ENCODE measurements at regions not wholly inside any gene's neighbourhood (a gene's known extent, or its start where the extent isn't known, plus 50 kb on each side); places are given as distances from the start of the nearest gene placed in this dataset.
"Not testable (repeated sequence)": the region's sequence is repeated elsewhere in the genome, so short reads cannot be mapped to it uniquely, and the experiment has no call there.

GRCh38 chr12:31807773-31808097 is 78.9 kb upstream of the AMN1 start:
- Mint-ChIP-seq H3K4me1 (peaks cover 45 to 60% (median 56%) of the 10 kb centered on the region in 3 donors), H3K27ac (peak overlapping the region; percentile 84 to 97), H3K4me3 (peak overlapping the region in 1 of 3 donors; percentile 73), H3K9me3 (no peaks in the 10 kb centered on the region), H3K27me3 (no peaks in the 10 kb centered on the region), H3K36me3 (no peaks in the 10 kb centered on the region)
- H3K9me3 ChIP-seq, result no peaks in the 10 kb centered on the region
- H3K27me3 ChIP-seq (replicated peaks in 1 of 2; ENCODE audit: control insufficient read depth in 2 of 2, extremely low read depth in 1 of 2, insufficient read depth in 2 of 2, low read length in 1 of 2), result no peaks in the 10 kb centered on the region
- ChIA-PET CTCF (no interaction called here), POLR2A (no interaction called here)
- no peak overlapping the region for H3K27ac ChIP-seq (ENCODE audit: low read length)
- ATAC-seq (replicated peaks in 1 of 4) (peak in 2 of 4 experiments; percentile 36 to 42), DNase-seq (no peak)
- WGBS (ENCODE audit: insufficient coverage), result no CpG with 5 or more reads among the region's 1 CpG
- H3K4me1 ChIP-seq (ENCODE audit: control insufficient read depth in 1 of 2, extremely low read depth in 1 of 2, insufficient read depth in 2 of 2, low read length in 2 of 2), result peaks cover 8 to 32% of the 10 kb centered on the region in 2 experiments
- no peak overlapping the region for H3K4me3 ChIP-seq (ENCODE audit: control insufficient read depth in 1 of 2, extremely low read depth in 1 of 2, low read length in 1 of 2)
- H3K36me3 ChIP-seq (ENCODE audit: control insufficient read depth in 2 of 2, extremely low read depth in 1 of 2, insufficient read depth in 1 of 2, low read length in 1 of 2), result no peaks in the 10 kb centered on the region

GRCh38 chr12:31807081-31807772 is 78.4 kb upstream of the AMN1 start:
- 67% methylated on average over 6 of the region's 12 CpGs for WGBS (ENCODE audit: insufficient coverage)
- DNase-seq (peak in 5 of 35 experiments; percentile 4 to 38 (median 19)), ATAC-seq (replicated peaks in 1 of 4) (peak in 3 of 4 experiments; percentile 52 to 63 (median 58))
- H3K4me3 Mint-ChIP-seq, result peak overlapping the region; percentile 49 to 73 (median 65)
- H3K4me1 ChIP-seq (ENCODE audit: control insufficient read depth in 1 of 2, extremely low read depth in 1 of 2, insufficient read depth in 2 of 2, low read length in 2 of 2), result peaks cover 9 to 36% of the 10 kb centered on the region in 2 experiments
- peaks cover 46 to 65% (median 56%) of the 10 kb centered on the region in 3 donors for H3K4me1 Mint-ChIP-seq
- H3K4me3 ChIP-seq (ENCODE audit: control insufficient read depth in 1 of 2, extremely low read depth in 1 of 2, low read length in 1 of 2); H3K9me3 ChIP-seq; POLR2A ChIA-PET; H3K27me3 Mint-ChIP-seq; H3K9me3 Mint-ChIP-seq; H3K36me3 ChIP-seq (ENCODE audit: control insufficient read depth in 2 of 2, extremely low read depth in 1 of 2, insufficient read depth in 1 of 2, low read length in 1 of 2); H3K27me3 ChIP-seq (replicated peaks in 1 of 2; ENCODE audit: control insufficient read depth in 2 of 2, extremely low read depth in 1 of 2, insufficient read depth in 2 of 2, low read length in 1 of 2); CTCF ChIA-PET; H3K36me3 Mint-ChIP-seq: not testable (repeated sequence)
- peak overlapping the region; percentile 84 to 97 for H3K27ac Mint-ChIP-seq
- H3K27ac ChIP-seq (ENCODE audit: low read length), result peak overlapping the region; percentile 63

DNA sequence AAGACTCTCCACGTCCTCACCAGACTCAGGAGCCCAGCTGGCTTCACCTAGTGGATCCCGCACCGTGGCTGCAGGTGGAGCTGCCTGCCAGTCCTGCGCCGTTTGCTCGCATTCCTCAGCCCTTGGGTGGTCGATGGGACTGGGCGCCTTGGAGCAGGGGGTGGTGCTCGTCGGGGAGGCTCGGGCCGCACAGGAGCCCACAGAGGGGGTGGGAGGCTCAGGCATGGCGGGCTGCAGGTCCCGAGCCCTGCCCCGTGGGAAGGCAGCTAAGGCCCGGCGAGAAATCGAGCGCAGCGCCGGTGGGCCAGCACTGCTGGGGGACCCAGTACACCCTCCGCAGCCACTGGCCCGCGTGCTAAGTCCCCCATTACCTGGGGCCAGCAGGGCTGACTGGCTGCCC is 76.9 kb upstream of the AMN1 start:
- H3K4me3 Mint-ChIP-seq, result peak overlapping the region in 1 of 3 donors; percentile 88
- H3K27me3 ChIP-seq (replicated peaks in 1 of 2; ENCODE audit: control insufficient read depth in 2 of 2, extremely low read depth in 1 of 2, insufficient read depth in 2 of 2, low read length in 1 of 2); H3K36me3 ChIP-seq (ENCODE audit: control insufficient read depth in 2 of 2, extremely low read depth in 1 of 2, insufficient read depth in 1 of 2, low read length in 1 of 2); DNase-seq; H3K27ac ChIP-seq (ENCODE audit: low read length); H3K27me3 Mint-ChIP-seq; H3K4me3 ChIP-seq (ENCODE audit: control insufficient read depth in 1 of 2, extremely low read depth in 1 of 2, low read length in 1 of 2); H3K9me3 Mint-ChIP-seq; H3K36me3 Mint-ChIP-seq; POLR2A ChIA-PET; ATAC-seq (replicated peaks in 1 of 4); CTCF ChIA-PET; H3K9me3 ChIP-seq: not testable (repeated sequence)
- 97% methylated on average over 6 of the region's 24 CpGs for WGBS (ENCODE audit: insufficient coverage)
- peaks cover 48 to 62% (median 55%) of the 10 kb centered on the region in 3 donors for H3K4me1 Mint-ChIP-seq
- peak overlapping the region in 1 of 2 donors; percentile 39 for H3K27ac Mint-ChIP-seq
- H3K4me1 ChIP-seq (ENCODE audit: control insufficient read depth in 1 of 2, extremely low read depth in 1 of 2, insufficient read depth in 2 of 2, low read length in 2 of 2), result peaks cover 9 to 29% of the 10 kb centered on the region in 2 experiments

DNA sequence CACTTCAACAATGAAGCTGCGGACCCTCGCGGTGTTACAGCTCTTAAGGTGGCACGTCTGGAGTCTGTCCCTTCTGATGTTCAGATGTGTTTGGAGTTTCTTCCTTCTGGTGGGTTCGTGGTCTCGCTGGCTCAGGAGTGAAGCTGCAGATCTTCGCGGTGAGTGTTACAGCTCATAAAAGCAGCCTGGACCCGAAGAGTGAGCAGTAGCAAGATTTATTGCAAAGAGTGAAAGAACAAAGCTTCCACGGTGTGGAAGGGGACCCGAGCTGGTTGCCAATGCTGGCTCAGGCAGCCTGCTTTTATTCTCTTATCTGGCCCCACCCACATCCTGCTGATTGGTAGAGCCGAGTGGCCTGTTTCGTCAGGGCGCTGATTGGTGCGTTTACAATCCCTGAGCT is 75.9 kb upstream of the AMN1 start:
- peak in 1 of 35 experiments; percentile 37 for DNase-seq
- H3K9me3 Mint-ChIP-seq; H3K27me3 Mint-ChIP-seq; H3K36me3 ChIP-seq (ENCODE audit: control insufficient read depth in 2 of 2, extremely low read depth in 1 of 2, insufficient read depth in 1 of 2, low read length in 1 of 2); H3K36me3 Mint-ChIP-seq; ATAC-seq (replicated peaks in 1 of 4); H3K9me3 ChIP-seq; H3K27me3 ChIP-seq (replicated peaks in 1 of 2; ENCODE audit: control insufficient read depth in 2 of 2, extremely low read depth in 1 of 2, insufficient read depth in 2 of 2, low read length in 1 of 2): not testable (repeated sequence)
- H3K4me3 ChIP-seq (ENCODE audit: control insufficient read depth in 1 of 2, extremely low read depth in 1 of 2, low read length in 1 of 2), result peak overlapping the region; percentile 47 to 48
- CTCF ChIA-PET, result interaction anchor here in 1 of 2 donors (0.6 to 1.1 kb wide), 2 partner anchors 110 to 122 kb away, joined by 3 to 6 read pairs; no protein-coding TSS in a partner anchor
- H3K27ac ChIP-seq (ENCODE audit: low read length), result peak overlapping the region; percentile 58
- no CpG with 5 or more reads among the region's 15 CpGs for WGBS (ENCODE audit: insufficient coverage)
- H3K4me1 ChIP-seq (ENCODE audit: control insufficient read depth in 1 of 2, extremely low read depth in 1 of 2, insufficient read depth in 2 of 2, low read length in 2 of 2), result peaks cover 9 to 29% of the 10 kb centered on the region in 2 experiments
- Mint-ChIP-seq H3K4me3 (peak overlapping the region; percentile 85 to 89 (median 88)), H3K27ac (peak overlapping the region; percentile 92 to 96), H3K4me1 (peaks cover 50 to 69% (median 60%) of the 10 kb centered on the region in 3 donors)
- POLR2A ChIA-PET, result interaction anchor here (0.6 to 0.7 kb wide), 2 partner anchors 68 to 626 kb away, joined by 3 to 5 read pairs; no protein-coding TSS in a partner anchor

- Histone ChIP-seq H3K9me3 (no peaks in the 10 kb centered on the region), H3K27me3 (replicated peaks in 1 of 2; ENCODE audit: control insufficient read depth in 2 of 2, extremely low read depth in 1 of 2, insufficient read depth in 2 of 2, low read length in 1 of 2) (no peaks in the 10 kb centered on the region), H3K27ac (ENCODE audit: low read length) (peak overlapping the region; percentile 58), H3K4me3 (ENCODE audit: control insufficient read depth in 1 of 2, extremely low read depth in 1 of 2, low read length in 1 of 2) (peak overlapping the region in 1 of 2 donors; percentile 48), H3K4me1 (ENCODE audit: control insufficient read depth in 1 of 2, extremely low read depth in 1 of 2, insufficient read depth in 2 of 2, low read length in 2 of 2) (peaks cover 9 to 29% of the 10 kb centered on the region in 2 experiments), H3K36me3 (ENCODE audit: control insufficient read depth in 2 of 2, extremely low read depth in 1 of 2, insufficient read depth in 1 of 2, low read length in 1 of 2) (no peaks in the 10 kb centered on the region)
- ATAC-seq (replicated peaks in 1 of 4), result peak; percentile 23 to 47 (median 41)
- CTCF ChIA-PET, result interaction anchor here in 1 of 2 donors (0.6 to 1.1 kb wide), 2 partner anchors 111 to 122 kb away, joined by 3 to 6 read pairs; no protein-coding TSS in a partner anchor
- DNase-seq, result no peak
- Mint-ChIP-seq H3K4me1 (peaks cover 48 to 66% (median 58%) of the 10 kb centered on the region in 3 donors), H3K27me3 (no peaks in the 10 kb centered on the region), H3K27ac (peak overlapping the region; percentile 92 to 96), H3K4me3 (peak overlapping the region; percentile 85 to 89 (median 88)), H3K36me3 (no peaks in the 10 kb centered on the region), H3K9me3 (no peaks in the 10 kb centered on the region)
- 40% methylated on average over 1 of the region's 1 CpG for WGBS (ENCODE audit: insufficient coverage)
- POLR2A ChIA-PET, result interaction anchor here (0.6 to 0.7 kb wide), 2 partner anchors 67 to 627 kb away, joined by 3 to 5 read pairs; no protein-coding TSS in a partner anchor
Measured at GRCh38 chr12:31804185-31804504, 75.3 kb upstream of the AMN1 start.

DNA sequence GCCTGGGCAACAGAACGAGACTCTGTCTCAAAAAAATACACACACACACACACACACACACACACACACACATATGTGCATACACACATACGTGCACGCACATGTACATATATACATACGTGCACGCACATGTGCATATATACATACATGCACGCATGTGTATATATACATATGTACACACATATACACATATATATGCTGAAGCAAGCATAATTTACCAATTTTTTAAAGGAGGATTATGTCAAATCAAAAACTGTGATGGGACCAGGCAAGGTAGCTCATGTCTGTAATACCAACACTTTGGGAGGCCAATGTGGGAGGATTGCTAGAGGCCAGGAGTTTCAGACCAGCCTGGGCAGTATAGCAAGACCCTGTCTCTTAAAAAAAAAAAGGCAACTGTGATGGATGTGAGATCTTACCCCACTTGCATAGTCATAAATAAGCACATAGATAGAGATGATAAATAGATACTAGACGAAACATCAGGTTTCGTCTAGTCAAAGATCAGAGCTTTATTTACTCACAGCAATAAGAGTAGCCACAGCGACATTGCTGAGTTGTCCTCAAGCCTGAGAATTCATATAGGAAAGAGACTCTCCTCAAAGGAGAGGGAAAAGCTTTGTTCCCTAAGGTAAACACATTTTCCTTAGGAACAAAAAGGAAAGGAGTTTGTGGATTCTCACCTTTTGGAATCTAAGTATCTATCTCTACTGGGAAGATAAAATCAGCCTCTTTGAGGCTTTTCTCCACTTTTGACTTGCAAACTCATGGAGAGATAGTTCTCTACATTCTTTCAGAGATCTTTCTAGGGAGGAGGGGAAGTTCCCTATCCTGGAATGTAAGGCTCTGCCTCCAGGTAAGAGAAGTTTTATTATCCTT is 74.7 kb upstream of the AMN1 start:
- ChIA-PET CTCF (interaction anchor here in 1 of 2 donors (1.1 kb wide), 1 partner anchor 121 kb away, joined by 3 read pairs; no protein-coding TSS in a partner anchor), POLR2A (interaction anchor here (0.6 to 0.7 kb wide), 3 partner anchors 66 to 627 kb away, joined by 3 to 5 read pairs (median 3); no protein-coding TSS in a partner anchor)
- Histone ChIP-seq H3K4me3 (ENCODE audit: control insufficient read depth in 1 of 2, extremely low read depth in 1 of 2, low read length in 1 of 2) (peak overlapping the region in 1 of 2 donors; percentile 48), H3K27ac (ENCODE audit: low read length) (peak overlapping the region; percentile 54), H3K4me1 (ENCODE audit: control insufficient read depth in 1 of 2, extremely low read depth in 1 of 2, insufficient read depth in 2 of 2, low read length in 2 of 2) (peaks cover 9 to 29% of the 10 kb centered on the region in 2 experiments), H3K36me3 (ENCODE audit: control insufficient read depth in 2 of 2, extremely low read depth in 1 of 2, insufficient read depth in 1 of 2, low read length in 1 of 2) (no peaks in the 10 kb centered on the region), H3K9me3 (no peaks in the 10 kb centered on the region), H3K27me3 (replicated peaks in 1 of 2; ENCODE audit: control insufficient read depth in 2 of 2, extremely low read depth in 1 of 2, insufficient read depth in 2 of 2, low read length in 1 of 2) (no peaks in the 10 kb centered on the region)
- peaks cover 47 to 62% (median 57%) of the 10 kb centered on the region in 3 donors for H3K4me1 Mint-ChIP-seq
- DNase-seq, result no peak
- no peaks in the 10 kb centered on the region for H3K36me3 Mint-ChIP-seq
- H3K27me3 Mint-ChIP-seq, result no peaks in the 10 kb centered on the region
- peak overlapping the region; percentile 92 to 96 for H3K27ac Mint-ChIP-seq
- WGBS (ENCODE audit: insufficient coverage), result no CpG with 5 or more reads among the region's 9 CpGs
- peak in 2 of 4 experiments; percentile 10 to 11 for ATAC-seq (replicated peaks in 1 of 4)
- no peaks in the 10 kb centered on the region for H3K9me3 Mint-ChIP-seq
- peak overlapping the region; percentile 85 to 89 (median 88) for H3K4me3 Mint-ChIP-seq

Measured in T-cell (primary cell).